ENCODE measurements at regions not wholly inside any gene's neighbourhood (a gene's known extent, or its start where the extent isn't known, plus 50 kb on each side); places are given as distances from the start of the nearest gene placed in this dataset.

- Histone ChIP-seq H3K4me1 (replicated peaks in 1 of 4; ENCODE audit: control insufficient read depth in 3 of 4, insufficient read depth in 4 of 4, low read length in 3 of 4) (peaks cover 0 to 8% (median 2%) of the 10 kb centered on the region in 4 experiments; a peak in 5 of 7 replicates), H4K5ac (ENCODE audit: insufficient read length, low read depth, low read length) (no peak overlapping the region), H2BK15ac (ENCODE audit: low read length) (no peak overlapping the region), H3K4ac (replicated peaks; ENCODE audit: insufficient read length, low read depth, low read length) (no peak overlapping the region), H3K4me3 (ENCODE audit: extremely low read depth in 1 of 4, insufficient read depth in 2 of 4, low read depth in 3 of 4, low read length in 4 of 4) (no peak overlapping the region), H3K23me2 (ENCODE audit: low read depth, low read length) (no peaks in the 10 kb centered on the region; the same call in 1 of the 2 replicates), H4K8ac (ENCODE audit: extremely low read depth, insufficient read depth, low read length) (no peak overlapping the region), H3K23ac (ENCODE audit: insufficient read length) (no peak overlapping the region), H3K9ac (replicated peaks in 1 of 4; ENCODE audit: extremely low read depth in 1 of 4, low read depth in 3 of 4, low read length in 3 of 4) (no peak overlapping the region), H2BK12ac (ENCODE audit: low read depth, low read length) (no peak overlapping the region), H3K27ac (ENCODE audit: low read depth, low read length) (no peak overlapping the region), H3K56ac (replicated peaks; ENCODE audit: insufficient read length, low read depth, low read length) (no peak overlapping the region), H3K36me3 (ENCODE audit: control insufficient read depth in 2 of 4, insufficient read depth in 4 of 4, low read length in 3 of 4) (no peaks in the 10 kb centered on the region), H2BK5ac (ENCODE audit: low read depth, low read length) (no peak overlapping the region), H3K79me2 (ENCODE audit: control insufficient read depth in 1 of 2, insufficient read depth in 2 of 2, low read length in 2 of 2) (no peaks in the 10 kb centered on the region), H2BK120ac (replicated peaks; ENCODE audit: low read depth, low read length) (no peak overlapping the region), H3K27me3 (replicated peaks in 1 of 4; ENCODE audit: control insufficient read depth in 3 of 4, extremely low read depth in 1 of 4, insufficient read depth in 3 of 4, low read length in 3 of 4) (no peaks in the 10 kb centered on the region; a peak in 1 of 7 replicates), H2AFZ (ENCODE audit: low read length) (no peak overlapping the region), H3K4me2 (ENCODE audit: insufficient read depth in 1 of 2, low read depth in 2 of 2, low read length in 2 of 2) (no peak overlapping the region), H2AK5ac (ENCODE audit: low read depth, low read length) (no peak overlapping the region), H4K20me1 (replicated peaks in 1 of 2; ENCODE audit: control insufficient read depth in 1 of 2, insufficient read depth in 2 of 2, low read length in 2 of 2) (no peaks in the 10 kb centered on the region), H3K79me1 (ENCODE audit: low read depth, low read length) (no peaks in the 10 kb centered on the region), H4K91ac (replicated peaks; ENCODE audit: insufficient read length, low read length) (no peak overlapping the region), H3K9me3 (ENCODE audit: insufficient read depth in 2 of 2, low read depth in 1 of 2, low read length in 1 of 2) (no peaks in the 10 kb centered on the region), H3K18ac (ENCODE audit: extremely low read depth, low read length) (no peak overlapping the region), H3K14ac (ENCODE audit: insufficient read length) (no peak overlapping the region), H2BK20ac (ENCODE audit: low read length) (no peak overlapping the region)
- 92% methylated on average over 7 of the region's 7 CpGs; no CpG with 5 or more reads in 1 of the 2 experiments for WGBS, 2 experiments (ENCODE audit: extremely low coverage in 1 of 2, insufficient coverage in 1 of 2, insufficient read length in 1 of 2, insufficient replicate concordance in 2 of 2, low coverage in 1 of 2, low lambda C conversion rate in 2 of 2, missing lambda C conversion rate in 1 of 2)
- DNase-seq (ENCODE audit: low read depth in 1 of 2, low spot score in 2 of 2) = no peak
- FAIRE-seq = no peak
- ChIA-PET CTCF (ENCODE audit: partially characterized antibody) (interaction anchor here (0.7 to 1.5 kb wide), 2 partner anchors 14 to 68 kb away, joined by 3 read pairs; no protein-coding TSS in a partner anchor), POLR2A (ENCODE audit: partially characterized antibody) (interaction anchor here (0.5 kb wide), 1 partner anchor 301 kb away, joined by 3 read pairs; no protein-coding TSS in a partner anchor)
- TF ChIP-seq BACH1 (IDR thresholded peaks at IDR 0.05; ENCODE audit: low read length) (no peak), SP4 (IDR thresholded peaks at IDR 0.05; ENCODE audit: low read length) (no peak), SIRT6 (IDR thresholded peaks at IDR 0.05; ENCODE audit: low read length) (no peak), TEAD4 (IDR thresholded peaks at IDR 0.05; ENCODE audit: low read depth, low read length) (no peak), HDAC6 (IDR thresholded peaks at IDR 0.05; ENCODE audit: low read depth, low read length) (no peak)
These were observed 264.4 kb downstream of the SKAP2 start for GRCh38 chr7:26599982-26600381.
